Pancreas (tissue), 10 donors: ENCODE measurements at regions not wholly inside any gene's neighbourhood (a gene's known extent, or its start where the extent isn't known, plus 50 kb on each side); places are given as distances from the start of the nearest gene placed in this dataset.

Experiments
- ATAC-seq, 4 donors: fragments of 200-7000 bp; cut with Tn5 transposase; one replicate each; pipeline versions ENCODE4 v1.8.0 to v1.9.1; 2020; ENCODE audit warnings: mild to moderate bottlenecking in 4 of 4, moderate library complexity in 4 of 4
- DNase-seq, 6 donors: peaks; one replicate each; pipeline ENCODE4 v3.0.0-alpha.2; 2020
- FAIRE-seq: peaks from 2 replicates; lab custom pipeline; 2012; peaks lifted over from hg19 to GRCh38; lab: Jason Lieb, UNC
- H3K27ac ChIP-seq, 4 donors: fragments of 200-600 bp; sonication (generic); 1 replicate in 3 of 4; 2 replicates in 1 of 4; pipeline versions ENCODE4 v1.5.0 to v1.8.0; 2020
- H3K27me3 ChIP-seq, 4 donors: fragments of 200-600 bp; one replicate each; pipeline ENCODE4 v1.8.0; 2021
- H3K36me3 ChIP-seq, 3 donors: fragments of 200-600 bp; sonication (generic) in 1 of 3; one replicate each; pipeline versions ENCODE4 v1.5.0 to v1.8.0; 2020 to 2021
- H3K4me1 ChIP-seq, 3 donors: fragments of 200-600 bp; one replicate each; pipeline ENCODE4 v1.8.0; 2021
- H3K4me3 ChIP-seq, 4 donors: fragments of 200-600 bp; sonication (generic) in 2 of 4; one replicate each; pipeline versions ENCODE4 v1.5.0 to v1.8.0; 2020 to 2021
- H3K9me3 ChIP-seq, 4 donors: fragments of 200-600 bp; one replicate each; pipeline ENCODE4 v1.8.0; 2021
- WGBS, 2 donors: extraction: QIAGEN DNeasy Blood & Tissue Kit; methylation state at CpG; one replicate each; pipeline ENCODE4 v1.1.7; 2013; 5-methylcytosine and 5-hydroxymethylcytosine counted together
- intact Hi-C, 3 donors: fragments of 100-400 bp; cut with DNase I; formaldehyde crosslinking; loops; one replicate each; pipeline versions ENCODE4 v1.11.1 to v1.14.2; 2022
- TF ChIP-seq, protein P1 (sequence below), 4 donors: fragments of 200-600 bp; sonication (generic) in 3 of 4; IDR thresholded peaks; one replicate each; pipeline versions ENCODE4 v1.5.0 to v1.8.0; 2021; ENCODE audit warnings: antibody characterized with exemption in 4 of 4
- donor health status: healthy with polysubstance abuse.
- donor health status: DM: no; HTN: no; CAD: no; lungs with moderate emphysema.
- donor health status: DM: no; HTN: no; CAD: no.
- donor health status: control.
- donor health status: control.
- donor health status: Bipolar disorder and iron deficiency.
- donor health status: DM: yes; HTN: yes; CAD: no.
- donor health status: DM: no; HTN: no; CAD: no.
- donor health status: DM: no; HTN: no; CAD: no.
- donor health status: DM: yes; HTN: yes; CAD: no.

DNA sequence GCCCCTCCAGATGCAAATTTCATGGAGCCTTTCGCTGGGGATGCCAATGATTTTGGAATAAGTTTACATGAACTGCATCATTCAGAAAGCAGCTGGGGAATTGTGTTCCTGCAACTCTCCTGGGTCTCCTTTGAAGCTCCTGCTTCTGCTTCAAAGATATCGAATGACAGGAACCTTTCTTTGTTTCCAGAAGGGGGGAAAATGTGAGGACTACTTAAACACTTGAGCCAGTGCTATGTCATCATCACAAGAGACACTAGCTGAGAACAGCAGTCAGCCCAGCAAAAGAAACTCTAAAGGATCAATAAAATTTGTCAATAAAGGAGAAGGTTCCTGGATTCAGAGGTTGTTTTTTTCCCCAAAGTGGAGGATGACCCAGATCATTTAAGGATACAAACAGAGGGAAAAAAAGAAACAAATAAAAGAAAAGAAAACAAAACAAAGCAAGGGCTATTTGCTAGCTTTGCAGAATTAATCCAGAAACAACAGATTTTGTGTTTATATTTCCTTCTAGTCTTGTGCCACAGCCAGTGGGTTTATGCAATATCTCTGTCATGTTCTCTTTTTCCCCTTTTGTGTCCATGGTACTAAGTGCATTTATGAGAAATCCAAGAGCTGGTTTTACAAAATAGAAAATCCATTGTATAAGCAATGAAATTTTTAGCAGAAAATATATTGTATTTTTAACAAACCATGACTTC, 463.7 kb downstream of the CDH2 start:
- Histone ChIP-seq H3K27me3 (no peaks in the 10 kb centered on the region), H3K36me3 (no peaks in the 10 kb centered on the region), H3K27ac (no peak overlapping the region), H3K9me3 (no peaks in the 10 kb centered on the region), H3K4me1 (no peaks in the 10 kb centered on the region), H3K4me3 (no peak overlapping the region)
- DNase-seq (no peak), ATAC-seq (no peak), FAIRE-seq (no peak)
- WGBS, 2 donors: 44% methylated on average over 2 of the region's 2 CpGs
- intact Hi-C loops: no loop called here
- TF ChIP-seq, protein P1, sequence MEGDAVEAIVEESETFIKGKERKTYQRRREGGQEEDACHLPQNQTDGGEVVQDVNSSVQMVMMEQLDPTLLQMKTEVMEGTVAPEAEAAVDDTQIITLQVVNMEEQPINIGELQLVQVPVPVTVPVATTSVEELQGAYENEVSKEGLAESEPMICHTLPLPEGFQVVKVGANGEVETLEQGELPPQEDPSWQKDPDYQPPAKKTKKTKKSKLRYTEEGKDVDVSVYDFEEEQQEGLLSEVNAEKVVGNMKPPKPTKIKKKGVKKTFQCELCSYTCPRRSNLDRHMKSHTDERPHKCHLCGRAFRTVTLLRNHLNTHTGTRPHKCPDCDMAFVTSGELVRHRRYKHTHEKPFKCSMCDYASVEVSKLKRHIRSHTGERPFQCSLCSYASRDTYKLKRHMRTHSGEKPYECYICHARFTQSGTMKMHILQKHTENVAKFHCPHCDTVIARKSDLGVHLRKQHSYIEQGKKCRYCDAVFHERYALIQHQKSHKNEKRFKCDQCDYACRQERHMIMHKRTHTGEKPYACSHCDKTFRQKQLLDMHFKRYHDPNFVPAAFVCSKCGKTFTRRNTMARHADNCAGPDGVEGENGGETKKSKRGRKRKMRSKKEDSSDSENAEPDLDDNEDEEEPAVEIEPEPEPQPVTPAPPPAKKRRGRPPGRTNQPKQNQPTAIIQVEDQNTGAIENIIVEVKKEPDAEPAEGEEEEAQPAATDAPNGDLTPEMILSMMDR (IDR thresholded peaks at IDR 0.05): no peak

DNA sequence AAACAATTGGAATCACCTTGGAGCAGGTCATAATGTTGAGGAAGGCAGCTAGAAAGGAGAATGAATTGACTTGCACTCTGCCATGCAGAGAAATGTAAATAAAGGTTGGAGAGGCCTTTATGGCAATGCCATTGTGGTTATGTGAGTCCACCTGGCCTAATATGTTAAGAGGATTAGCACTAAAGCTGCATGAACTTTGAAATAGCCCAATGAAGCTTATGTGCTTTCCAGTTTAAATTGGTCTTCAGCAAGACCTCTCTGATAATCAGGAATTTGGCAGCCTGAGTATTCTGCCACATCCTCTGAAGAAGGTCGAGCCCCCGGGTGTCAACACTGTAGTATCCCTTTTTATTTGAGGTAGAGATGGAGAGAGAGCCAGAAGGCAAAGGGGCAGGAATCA, 464.9 kb downstream of the CDH2 start:
- WGBS, 2 donors: 25 to 31% methylated on average over 2 of the region's 2 CpGs
- DNase-seq: no peak

GRCh38 chr18:27711382-27711781, 465.5 kb downstream of the CDH2 start:
- H3K27me3 ChIP-seq: no peaks in the 10 kb centered on the region
- no peaks in the 10 kb centered on the region for H3K9me3 ChIP-seq
- H3K36me3 ChIP-seq: no peaks in the 10 kb centered on the region
- ATAC-seq (no peak), DNase-seq (no peak), FAIRE-seq (no peak)
- TF ChIP-seq, protein P1 (IDR thresholded peaks at IDR 0.05): no peak
- no peak overlapping the region for H3K27ac ChIP-seq
- intact Hi-C loops: no loop called here
- H3K4me3 ChIP-seq: no peak overlapping the region
- no peaks in the 10 kb centered on the region for H3K4me1 ChIP-seq

More for the DNA sequence above, 464.9 kb downstream of the CDH2 start:
- H3K27me3 ChIP-seq: no peaks in the 10 kb centered on the region
- intact Hi-C loops: no loop called here
- FAIRE-seq: no peak
- no peaks in the 10 kb centered on the region for H3K4me1 ChIP-seq
- H3K27ac ChIP-seq: no peak overlapping the region
- TF ChIP-seq, protein P1 (IDR thresholded peaks at IDR 0.05): no peak
- H3K4me3 ChIP-seq: no peak overlapping the region
- ATAC-seq: no peak
- H3K9me3 ChIP-seq: no peaks in the 10 kb centered on the region
- H3K36me3 ChIP-seq: no peaks in the 10 kb centered on the region

GRCh38 chr18:27709344-27709743, 467.6 kb downstream of the CDH2 start:
- FAIRE-seq (no peak), ATAC-seq (no peak), DNase-seq (no peak)
- no peaks in the 10 kb centered on the region for H3K27me3 ChIP-seq
- intact Hi-C loops: loop anchor here in 1 of 3 donors (10.0 kb wide), 1 partner anchor 65 kb away; no protein-coding TSS in a partner anchor
- H3K36me3 ChIP-seq: no peaks in the 10 kb centered on the region
- no peak overlapping the region for H3K27ac ChIP-seq
- no peaks in the 10 kb centered on the region for H3K4me1 ChIP-seq
- TF ChIP-seq, protein P1 (IDR thresholded peaks at IDR 0.05): no peak
- 72 to 83% methylated on average over 1 of the region's 1 CpG for WGBS, 2 donors
- no peak overlapping the region for H3K4me3 ChIP-seq
- no peaks in the 10 kb centered on the region for H3K9me3 ChIP-seq

DNA sequence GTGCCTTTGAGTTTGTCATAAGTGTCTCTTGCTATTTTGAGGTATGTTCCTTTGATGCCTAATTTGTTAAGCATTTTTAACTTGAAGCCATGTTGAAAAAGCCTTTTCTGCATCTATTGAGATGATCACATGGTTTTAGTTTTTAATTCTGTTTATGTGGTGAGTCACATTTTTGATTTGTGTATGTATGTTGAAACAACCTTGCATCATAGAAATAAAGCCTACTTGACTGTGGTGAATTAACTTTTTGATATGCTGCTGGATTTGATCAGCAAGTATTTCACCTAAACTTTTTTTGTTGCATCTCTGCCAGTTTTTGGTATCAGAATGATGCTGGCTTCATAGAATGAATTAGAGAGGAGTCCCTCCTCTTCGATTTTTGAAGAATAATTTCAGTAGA, 469.7 kb downstream of the CDH2 start:
- H3K9me3 ChIP-seq: no peaks in the 10 kb centered on the region
- H3K4me1 ChIP-seq: no peaks in the 10 kb centered on the region
- no peak overlapping the region for H3K4me3 ChIP-seq
- intact Hi-C loops: loop anchor here in 1 of 3 donors (10.0 kb wide), 1 partner anchor 62 kb away; no protein-coding TSS in a partner anchor
- no peak overlapping the region for H3K27ac ChIP-seq
- WGBS, 2 donors: 64 to 70% methylated on average over 1 of the region's 1 CpG
- FAIRE-seq (no peak), DNase-seq (no peak), ATAC-seq (no peak)
- H3K27me3 ChIP-seq: no peaks in the 10 kb centered on the region
- H3K36me3 ChIP-seq: no peaks in the 10 kb centered on the region
- TF ChIP-seq, protein P1 (IDR thresholded peaks at IDR 0.05): no peak
